ENCODE measurements at regions not wholly inside any gene's neighbourhood (a gene's known extent, or its start where the extent isn't known, plus 50 kb on each side); places are given as distances from the start of the nearest gene placed in this dataset.
A peak's percentile ranks its signal among the peaks of the same experiment; 100 is the strongest.
"Not testable (repeated sequence)": the region's sequence is repeated elsewhere in the genome, so short reads cannot be mapped to it uniquely, and the experiment has no call there.

DNA sequence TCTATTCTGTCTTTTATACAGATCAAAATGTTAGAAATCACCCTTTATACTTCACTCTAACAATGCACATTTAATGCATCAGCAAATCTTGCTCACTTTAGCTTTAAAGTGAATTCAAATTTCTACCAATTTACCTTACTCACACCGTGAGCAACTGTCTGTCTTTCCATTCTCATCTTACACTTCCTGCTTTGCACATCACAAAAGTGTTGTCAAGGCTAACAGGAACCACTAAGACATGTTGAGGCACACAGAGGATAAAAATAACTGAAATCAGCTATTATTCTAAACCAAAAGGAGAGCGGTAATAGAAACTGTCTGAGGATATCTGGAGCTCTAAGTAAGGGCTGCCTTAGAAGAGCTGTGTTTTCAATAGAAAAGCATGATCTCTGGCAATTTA, 519.9 kb downstream of the ZBBX start:
- peaks cover 0 to 8% (median 0%) of the 10 kb centered on the region in 11 donors for H3K9me3 ChIP-seq
- ATAC-seq (no peak), DNase-seq (no peak)
- no peak overlapping the region for H3K27ac ChIP-seq
- no peaks in the 10 kb centered on the region for H3K27me3 ChIP-seq
- no peak overlapping the region for H3K4me3 ChIP-seq
- 68 to 74% methylated on average over 2 of the region's 2 CpGs for WGBS, 2 donors
- no peaks in the 10 kb centered on the region for H3K4me1 ChIP-seq
- intact Hi-C loops (cut with DNase I), result no loop called here
- TF ChIP-seq, protein P1, sequence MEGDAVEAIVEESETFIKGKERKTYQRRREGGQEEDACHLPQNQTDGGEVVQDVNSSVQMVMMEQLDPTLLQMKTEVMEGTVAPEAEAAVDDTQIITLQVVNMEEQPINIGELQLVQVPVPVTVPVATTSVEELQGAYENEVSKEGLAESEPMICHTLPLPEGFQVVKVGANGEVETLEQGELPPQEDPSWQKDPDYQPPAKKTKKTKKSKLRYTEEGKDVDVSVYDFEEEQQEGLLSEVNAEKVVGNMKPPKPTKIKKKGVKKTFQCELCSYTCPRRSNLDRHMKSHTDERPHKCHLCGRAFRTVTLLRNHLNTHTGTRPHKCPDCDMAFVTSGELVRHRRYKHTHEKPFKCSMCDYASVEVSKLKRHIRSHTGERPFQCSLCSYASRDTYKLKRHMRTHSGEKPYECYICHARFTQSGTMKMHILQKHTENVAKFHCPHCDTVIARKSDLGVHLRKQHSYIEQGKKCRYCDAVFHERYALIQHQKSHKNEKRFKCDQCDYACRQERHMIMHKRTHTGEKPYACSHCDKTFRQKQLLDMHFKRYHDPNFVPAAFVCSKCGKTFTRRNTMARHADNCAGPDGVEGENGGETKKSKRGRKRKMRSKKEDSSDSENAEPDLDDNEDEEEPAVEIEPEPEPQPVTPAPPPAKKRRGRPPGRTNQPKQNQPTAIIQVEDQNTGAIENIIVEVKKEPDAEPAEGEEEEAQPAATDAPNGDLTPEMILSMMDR (IDR thresholded peaks at IDR 0.05), result no peak
- no peaks in the 10 kb centered on the region for H3K36me3 ChIP-seq

DNA sequence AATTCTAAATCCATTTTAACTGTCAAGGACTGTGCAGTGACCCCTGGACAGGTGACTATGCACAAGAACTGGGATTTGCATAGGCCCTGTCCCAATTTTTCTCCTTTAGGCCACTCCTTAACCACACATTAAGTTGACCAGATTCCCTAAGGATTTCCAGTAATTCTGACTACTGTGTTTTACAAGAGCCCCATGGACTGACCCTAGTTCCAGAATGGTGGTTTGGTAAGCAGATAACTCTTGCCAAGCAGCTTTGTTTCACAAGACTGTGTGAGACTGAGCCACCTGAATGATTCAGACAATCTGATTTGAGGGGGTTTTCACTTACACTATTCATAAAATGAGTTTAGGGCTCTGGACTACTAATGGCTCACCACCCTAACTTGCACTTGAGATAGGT, 535.8 kb downstream of the ZBBX start:
- Histone ChIP-seq H3K4me1 (no peaks in the 10 kb centered on the region), H3K27ac (no peak overlapping the region), H3K27me3 (no peaks in the 10 kb centered on the region), H3K36me3 (no peaks in the 10 kb centered on the region), H3K9me3 (peaks cover 0 to 25% (median 0%) of the 10 kb centered on the region in 11 donors), H3K4me3 (no peak overlapping the region)
- no peak for DNase-seq
- TF ChIP-seq, protein P1 (IDR thresholded peaks at IDR 0.05), result no peak
- ATAC-seq, result no peak
- intact Hi-C loops (cut with DNase I), result no loop called here

DNA sequence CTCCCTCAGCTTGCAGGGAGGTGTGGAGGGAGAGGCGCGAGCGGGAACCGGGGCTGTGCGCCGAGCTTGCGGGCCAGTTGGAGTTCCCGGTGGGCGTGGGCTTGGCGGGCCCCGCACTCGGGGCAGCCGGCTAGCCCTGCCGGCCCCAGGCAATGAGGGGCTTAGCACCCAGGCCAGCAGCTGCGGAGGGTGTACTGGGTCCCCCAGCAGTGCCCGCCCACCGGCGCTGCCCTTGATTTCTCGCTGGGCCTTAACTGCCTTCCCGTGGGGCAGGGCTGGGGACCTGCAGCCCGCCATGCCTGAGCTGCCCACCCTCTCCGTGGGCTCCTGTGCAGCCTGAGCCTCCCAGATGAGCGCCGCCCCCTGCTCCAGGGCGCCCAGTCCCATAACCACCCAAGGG, 537.3 kb downstream of the ZBBX start:
- 91 to 97% methylated on average over 24 to 25 of the region's 25 CpGs for WGBS, 2 donors
- peaks cover 0 to 23% (median 0%) of the 10 kb centered on the region in 11 donors for H3K9me3 ChIP-seq
- intact Hi-C loops (cut with DNase I), result not testable (repeated sequence)

DNA sequence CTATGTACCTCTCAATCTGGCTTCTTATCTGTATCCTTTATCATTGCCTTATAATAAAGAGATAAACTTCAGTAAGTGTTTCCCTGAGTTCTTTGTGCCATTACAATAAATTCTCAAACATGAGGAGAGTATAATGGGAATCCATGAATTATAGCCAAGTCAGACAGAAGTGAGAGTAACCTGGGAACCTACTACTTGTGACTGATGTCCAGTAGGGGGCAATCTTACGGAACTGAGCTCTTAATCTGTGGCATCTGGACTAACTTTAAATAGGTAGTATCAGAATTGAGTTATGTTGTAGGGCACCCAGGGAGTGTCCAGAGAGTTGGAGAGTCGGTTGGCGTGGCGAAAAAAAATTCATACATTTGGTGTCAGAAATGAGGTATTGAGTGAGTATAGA, 542.6 kb downstream of the ZBBX start:
- Histone ChIP-seq H3K9me3 (peaks cover 0 to 9% (median 0%) of the 10 kb centered on the region in 11 donors), H3K27ac (no peak overlapping the region), H3K4me3 (no peak overlapping the region), H3K4me1 (no peaks in the 10 kb centered on the region), H3K36me3 (no peaks in the 10 kb centered on the region), H3K27me3 (no peaks in the 10 kb centered on the region)
- DNase-seq, result no peak
- 49 to 50% methylated on average over 4 of the region's 4 CpGs for WGBS, 2 donors
- TF ChIP-seq, protein P1 (IDR thresholded peaks at IDR 0.05), result peak in 4 of 9 donors; percentile 8 to 45 (median 21)
- intact Hi-C loops (cut with DNase I), result no loop called here
- no peak for ATAC-seq

More for the DNA sequence above, 537.3 kb downstream of the ZBBX start:
- H3K27me3 ChIP-seq, DNase-seq, H3K27ac ChIP-seq, H3K36me3 ChIP-seq, ATAC-seq, H3K4me3 ChIP-seq, H3K4me1 ChIP-seq: not testable (repeated sequence)

DNA sequence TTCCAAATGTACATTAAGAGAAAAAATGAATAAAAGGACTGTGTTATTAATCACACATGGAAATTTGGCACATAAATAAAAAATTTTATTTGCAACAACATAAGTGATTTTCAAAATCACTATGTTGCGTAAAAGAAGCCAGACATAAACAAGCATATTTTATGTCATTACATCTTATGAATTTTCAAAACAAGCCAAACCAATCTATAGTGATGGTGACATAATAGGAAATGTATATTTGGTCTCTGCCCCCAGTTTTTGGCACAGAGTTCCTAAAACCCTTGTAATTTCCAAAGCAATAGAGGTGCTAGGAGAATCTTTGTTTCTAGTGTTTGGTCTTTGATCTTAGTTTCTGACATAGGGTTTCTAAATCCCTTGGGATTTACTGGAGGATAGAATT, 543.3 kb downstream of the ZBBX start:
- Histone ChIP-seq H3K27me3 (no peaks in the 10 kb centered on the region), H3K36me3 (no peaks in the 10 kb centered on the region), H3K4me1 (no peaks in the 10 kb centered on the region), H3K27ac (no peak overlapping the region), H3K4me3 (no peak overlapping the region), H3K9me3 (peaks cover 0 to 9% (median 0%) of the 10 kb centered on the region in 11 donors)
- no peak for DNase-seq
- TF ChIP-seq, protein P1 (IDR thresholded peaks at IDR 0.05), result no peak
- WGBS, 2 donors, result 82 to 85% methylated on average over 1 of the region's 1 CpG
- intact Hi-C loops (cut with DNase I), result no loop called here
- ATAC-seq, result no peak
